Type B pancreatic cell (in vitro differentiated cells): ENCODE measurements at regions not wholly inside any gene's neighbourhood (a gene's known extent, or its start where the extent isn't known, plus 50 kb on each side); places are given as distances from the start of the nearest gene placed in this dataset.

ENCODE experiments used
- DNase-seq: peaks from one replicate; pipeline ENCODE4 v3.0.0; 2021; ENCODE audit warnings: mixed read lengths; ENCODE audit not compliant: unreplicated experiment; ENCODE audit errors: extremely low spot score
- H3K27ac Mint-ChIP-seq: 2 replicates; pipeline ENCODE4 v1.8.0; 2021; ENCODE audit warnings: mild to moderate bottlenecking, mixed read lengths
- H3K27me3 Mint-ChIP-seq: 2 replicates; pipeline ENCODE4 v1.8.0; 2021; ENCODE audit warnings: mixed read lengths
- H3K36me3 Mint-ChIP-seq: 2 replicates; pipeline ENCODE4 v1.8.0; 2021; ENCODE audit warnings: mixed read lengths
- H3K4me1 Mint-ChIP-seq: one replicate; pipeline ENCODE4 v1.8.0; 2021; ENCODE audit warnings: mixed read lengths; ENCODE audit not compliant: unreplicated experiment
- H3K4me3 Mint-ChIP-seq: 2 replicates; pipeline ENCODE4 v1.8.0; 2021; ENCODE audit warnings: mild to moderate bottlenecking, mixed read lengths
- H3K9me3 Mint-ChIP-seq: 2 replicates; pipeline ENCODE4 v1.8.0; 2021; ENCODE audit warnings: mixed read lengths
- CTCF ChIP-seq: fragments of 200-600 bp; sonication (generic); conservative IDR thresholded peaks from 2 replicates; pipeline ENCODE4 v1.5.0; 2021; ENCODE audit warnings: antibody characterized with exemption, mild to moderate bottlenecking

- H3K4me1 Mint-ChIP-seq: no peaks in the 10 kb centered on the region
- H3K27ac Mint-ChIP-seq: no peak overlapping the region
- TF ChIP-seq CTCF: no peak
- H3K36me3 Mint-ChIP-seq: no peaks in the 10 kb centered on the region
- no peak for DNase-seq
- H3K4me3 Mint-ChIP-seq: no peak overlapping the region
- peaks cover 7% of the 10 kb centered on the region for H3K9me3 Mint-ChIP-seq
- no peaks in the 10 kb centered on the region for H3K27me3 Mint-ChIP-seq
Measured at GRCh38 chr3:30524357-30525040, 81.9 kb upstream of the TGFBR2 start.

GRCh38 chr3:30526031-30526430 lies 80.4 kb upstream of the TGFBR2 start:
- Mint-ChIP-seq H3K36me3 (no peaks in the 10 kb centered on the region), H3K27ac (no peak overlapping the region), H3K9me3 (peaks cover 7% of the 10 kb centered on the region), H3K4me1 (no peaks in the 10 kb centered on the region), H3K4me3 (no peak overlapping the region), H3K27me3 (no peaks in the 10 kb centered on the region)
- TF ChIP-seq CTCF: no peak
- DNase-seq: no peak

DNA sequence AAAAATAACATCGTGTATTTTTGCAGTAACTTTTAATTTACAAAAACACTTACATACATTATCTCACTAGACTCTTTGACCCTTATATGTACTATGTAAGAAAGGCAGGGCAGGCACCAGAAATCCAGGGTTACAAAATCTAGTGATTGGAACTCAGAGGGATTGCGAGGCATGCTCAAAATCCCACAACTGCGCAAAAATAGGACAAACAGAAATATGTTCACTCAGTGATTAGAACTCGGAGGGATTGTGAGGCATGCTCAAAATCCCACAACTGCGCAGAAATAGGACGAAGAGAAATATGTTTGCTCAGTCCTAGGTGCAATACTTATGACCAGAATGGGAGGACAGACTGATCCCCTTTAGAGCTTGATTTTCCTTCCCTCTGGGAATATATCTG lies 79.2 kb upstream of the TGFBR2 start:
- no peak overlapping the region for H3K4me3 Mint-ChIP-seq
- H3K36me3 Mint-ChIP-seq: no peaks in the 10 kb centered on the region
- DNase-seq: no peak
- H3K4me1 Mint-ChIP-seq: no peaks in the 10 kb centered on the region
- H3K27ac Mint-ChIP-seq: no peak overlapping the region
- no peak for TF ChIP-seq CTCF
- peaks cover 7% of the 10 kb centered on the region for H3K9me3 Mint-ChIP-seq
- H3K27me3 Mint-ChIP-seq: no peaks in the 10 kb centered on the region

GRCh38 chr3:30527720-30528119 lies 78.7 kb upstream of the TGFBR2 start:
- no peak for DNase-seq
- Mint-ChIP-seq H3K4me3 (no peak overlapping the region), H3K4me1 (no peaks in the 10 kb centered on the region), H3K9me3 (peaks cover 7% of the 10 kb centered on the region), H3K36me3 (no peaks in the 10 kb centered on the region), H3K27ac (no peak overlapping the region), H3K27me3 (no peaks in the 10 kb centered on the region)
- no peak for TF ChIP-seq CTCF

- Mint-ChIP-seq H3K36me3 (no peaks in the 10 kb centered on the region), H3K27me3 (no peaks in the 10 kb centered on the region), H3K9me3 (peaks cover 7% of the 10 kb centered on the region), H3K27ac (no peak overlapping the region), H3K4me3 (no peak overlapping the region), H3K4me1 (no peaks in the 10 kb centered on the region)
- DNase-seq: no peak
- no peak for TF ChIP-seq CTCF
Measured at GRCh38 chr3:30530084-30530483, 76.3 kb upstream of the TGFBR2 start.
